ENCODE measurements at regions not wholly inside any gene's neighbourhood (a gene's known extent, or its start where the extent isn't known, plus 50 kb on each side); places are given as distances from the start of the nearest gene placed in this dataset.

GRCh38 chr1:81217058-81217457 lies 583.7 kb upstream of the ADGRL2 start:
- no peak for TF ChIP-seq CTCF (conservative IDR thresholded peaks at IDR 0.05)
- H3K27ac ChIP-seq: no peak overlapping the region

DNA sequence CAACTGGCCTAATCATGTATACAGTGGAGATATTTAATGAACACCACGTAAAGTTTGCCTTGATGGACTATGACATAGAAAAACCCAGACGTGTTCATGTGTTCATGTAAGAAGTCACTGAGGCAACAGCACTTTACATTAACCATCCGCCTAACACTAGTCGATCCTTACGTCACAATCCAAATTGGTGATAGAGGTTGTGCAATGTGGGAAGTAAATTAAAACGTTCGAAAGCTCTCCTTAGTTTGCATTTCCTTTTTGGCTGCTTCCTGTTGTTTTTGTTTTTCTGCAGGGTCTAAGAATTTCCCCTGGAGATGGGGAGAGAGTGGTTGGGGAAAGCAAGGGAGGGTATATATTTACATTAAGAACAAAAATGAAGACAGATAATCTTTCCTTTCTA lies 587.5 kb upstream of the ADGRL2 start:
- H3K27ac ChIP-seq: no peak overlapping the region
- TF ChIP-seq CTCF (conservative IDR thresholded peaks at IDR 0.05): no peak

DNA sequence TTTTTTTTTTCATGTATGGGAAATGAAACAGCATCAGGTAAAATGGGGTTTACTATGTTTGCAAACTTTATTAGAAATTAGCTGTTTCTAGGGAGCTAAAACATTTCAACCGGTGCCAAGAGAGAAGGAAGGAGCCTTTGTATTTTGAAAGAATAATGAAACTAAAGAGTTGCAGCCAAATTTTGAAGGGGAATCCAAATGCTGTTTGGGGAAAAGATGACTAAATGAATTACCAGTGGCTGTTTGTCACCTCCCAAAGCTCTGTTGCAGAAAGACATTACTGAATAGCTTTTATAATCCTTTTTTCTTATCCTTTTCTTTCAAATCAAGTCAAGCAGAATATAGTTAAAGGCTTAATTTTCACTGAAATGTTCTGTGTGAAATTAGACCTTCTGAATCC lies 591.3 kb upstream of the ADGRL2 start:
- no peak for TF ChIP-seq CTCF (conservative IDR thresholded peaks at IDR 0.05)
- H3K27ac ChIP-seq: no peak overlapping the region

- no peak overlapping the region for H3K27ac ChIP-seq
- no peak for TF ChIP-seq CTCF (conservative IDR thresholded peaks at IDR 0.05)
Measured at GRCh38 chr1:81208441-81208840, 592.3 kb upstream of the ADGRL2 start.

DNA sequence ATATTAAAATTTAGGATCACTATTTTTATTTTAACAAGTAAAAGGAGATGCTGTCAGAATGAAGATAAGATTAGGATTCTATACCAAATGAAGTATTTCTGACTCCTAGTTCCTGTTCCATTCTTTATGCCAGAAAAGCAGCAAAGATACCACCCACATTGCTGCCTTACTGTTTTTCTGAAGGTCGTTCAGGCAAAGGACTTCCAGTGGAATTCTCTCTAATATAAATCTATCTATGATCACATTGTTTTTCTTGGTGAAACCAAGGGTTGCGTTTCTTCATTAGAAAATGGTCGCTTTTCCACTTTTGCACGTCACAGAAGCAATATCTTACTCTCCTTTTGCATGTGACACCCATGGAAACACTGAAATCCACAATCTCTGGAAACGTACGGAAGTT lies 594.8 kb upstream of the ADGRL2 start:
- no peak for TF ChIP-seq CTCF (conservative IDR thresholded peaks at IDR 0.05)

DNA sequence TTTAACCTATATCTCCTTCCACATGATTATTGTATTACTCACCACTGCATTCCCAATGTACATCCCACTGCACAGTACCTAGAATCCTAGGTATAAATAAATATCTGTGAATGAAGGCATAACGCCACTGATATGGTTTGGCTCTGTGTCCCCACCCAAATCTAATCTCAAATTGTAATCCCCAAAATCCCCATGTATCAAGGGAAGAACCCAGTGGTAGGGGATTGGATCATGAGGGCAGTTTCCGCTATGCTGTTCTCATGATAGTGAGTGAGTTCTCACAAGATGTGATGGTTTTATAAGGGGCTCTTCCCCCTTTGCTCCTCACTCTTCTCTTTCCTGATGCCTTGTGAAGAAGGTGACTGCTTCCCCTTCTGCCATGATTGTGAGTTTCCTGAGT lies 599.0 kb upstream of the ADGRL2 start:
- TF ChIP-seq CTCF (conservative IDR thresholded peaks at IDR 0.05): no peak

More for the DNA sequence above, 594.8 kb upstream of the ADGRL2 start:
- no peak overlapping the region for H3K27ac ChIP-seq

DNA sequence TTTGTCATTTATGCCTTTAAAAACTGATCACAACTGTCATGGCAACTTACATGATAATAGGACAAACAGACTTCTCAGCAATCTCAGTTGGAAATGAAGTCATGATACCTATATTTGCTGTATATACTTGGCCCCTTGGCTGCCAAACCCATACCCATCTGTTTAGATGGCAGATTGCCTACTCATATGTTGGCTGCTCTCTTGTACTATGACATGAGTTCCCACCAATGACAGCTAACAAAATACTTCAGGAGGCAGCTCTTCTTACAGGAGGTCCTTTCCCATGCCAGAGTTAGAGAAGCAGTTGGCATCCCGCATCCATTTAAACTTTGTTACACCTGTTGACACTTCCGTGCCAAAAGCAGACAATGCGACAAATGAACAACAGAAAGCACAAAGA lies 603.1 kb upstream of the ADGRL2 start:
- TF ChIP-seq CTCF (conservative IDR thresholded peaks at IDR 0.05): no peak
- no peak overlapping the region for H3K27ac ChIP-seq

More for the DNA sequence above, 599.0 kb upstream of the ADGRL2 start:
- H3K27ac ChIP-seq: no peak overlapping the region
